ENCODE measurements at regions not wholly inside any gene's neighbourhood (a gene's known extent, or its start where the extent isn't known, plus 50 kb on each side); places are given as distances from the start of the nearest gene placed in this dataset.

DNA sequence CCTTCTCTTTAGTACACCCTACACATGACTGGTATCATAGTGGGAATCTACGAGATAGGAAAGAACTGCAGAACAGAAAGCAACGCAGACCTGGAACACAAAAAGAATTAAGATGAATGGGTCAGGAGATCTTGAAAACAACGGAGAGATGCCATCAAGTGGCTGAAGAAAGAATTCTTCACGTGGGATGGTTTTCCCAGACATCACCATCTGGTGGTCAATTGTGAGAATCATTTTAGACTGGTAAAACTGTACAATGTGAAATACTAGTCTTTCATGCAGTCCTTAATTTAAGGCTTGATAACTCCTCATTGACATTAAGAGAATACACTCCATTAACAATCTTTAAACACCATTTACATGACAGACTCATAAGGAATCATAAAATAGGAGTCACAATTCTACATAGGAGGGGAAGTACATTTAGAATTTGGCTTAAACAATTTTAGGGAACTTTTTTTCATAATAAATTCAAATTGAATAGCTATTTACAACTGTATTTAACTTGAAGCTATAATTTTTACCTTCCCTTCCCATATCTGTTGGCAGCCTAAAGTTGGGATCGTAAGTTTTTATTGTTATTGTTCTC, 128.4 kb upstream of the TRPM3 start:
- TF ChIP-seq, protein P1, sequence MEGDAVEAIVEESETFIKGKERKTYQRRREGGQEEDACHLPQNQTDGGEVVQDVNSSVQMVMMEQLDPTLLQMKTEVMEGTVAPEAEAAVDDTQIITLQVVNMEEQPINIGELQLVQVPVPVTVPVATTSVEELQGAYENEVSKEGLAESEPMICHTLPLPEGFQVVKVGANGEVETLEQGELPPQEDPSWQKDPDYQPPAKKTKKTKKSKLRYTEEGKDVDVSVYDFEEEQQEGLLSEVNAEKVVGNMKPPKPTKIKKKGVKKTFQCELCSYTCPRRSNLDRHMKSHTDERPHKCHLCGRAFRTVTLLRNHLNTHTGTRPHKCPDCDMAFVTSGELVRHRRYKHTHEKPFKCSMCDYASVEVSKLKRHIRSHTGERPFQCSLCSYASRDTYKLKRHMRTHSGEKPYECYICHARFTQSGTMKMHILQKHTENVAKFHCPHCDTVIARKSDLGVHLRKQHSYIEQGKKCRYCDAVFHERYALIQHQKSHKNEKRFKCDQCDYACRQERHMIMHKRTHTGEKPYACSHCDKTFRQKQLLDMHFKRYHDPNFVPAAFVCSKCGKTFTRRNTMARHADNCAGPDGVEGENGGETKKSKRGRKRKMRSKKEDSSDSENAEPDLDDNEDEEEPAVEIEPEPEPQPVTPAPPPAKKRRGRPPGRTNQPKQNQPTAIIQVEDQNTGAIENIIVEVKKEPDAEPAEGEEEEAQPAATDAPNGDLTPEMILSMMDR (IDR thresholded peaks at IDR 0.05) = peak; percentile 64 to 89 (median 76)
- TF ChIP-seq POLR2A (IDR thresholded peaks at IDR 0.05) = no peak
